HL-60 (cell line): ENCODE measurements at regions not wholly inside any gene's neighbourhood (a gene's known extent, or its start where the extent isn't known, plus 50 kb on each side); places are given as distances from the start of the nearest gene placed in this dataset.

Experiments
- DNase-seq, 2 experiments: peaks; one replicate each; pipeline ENCODE4 v3.0.0-alpha.2; 2010 to 2020; ENCODE audit warnings: low read depth in 1 of 2, low spot score in 1 of 2
- H3K27ac ChIP-seq: fragments of 250-450 bp; sonication (Bioruptor Pico); replicated peaks from 2 replicates; pipeline ENCODE4 v1.5.1; 2020; ENCODE audit warnings: mild to moderate bottlenecking, moderate library complexity
- H3K27me3 ChIP-seq: fragments of 250-450 bp; sonication (Bioruptor Pico); 2 replicates; pipeline ENCODE4 v1.5.1; 2021; ENCODE audit warnings: mild to moderate bottlenecking, moderate library complexity; ENCODE audit not compliant: insufficient read depth, poor library complexity, severe bottlenecking
- H3K4me3 ChIP-seq: replicated peaks from 2 replicates; pipeline ENCODE4 v1.5.1; 2011; ENCODE audit warnings: mild to moderate bottlenecking, control low read depth, low read length; ENCODE audit not compliant: insufficient read depth
- GABPA ChIP-seq: IDR thresholded peaks from 2 replicates; pipeline ENCODE4 v1.6.1; 2012; ENCODE audit warnings: low read depth
- POLR2AphosphoS5 ChIP-seq: IDR thresholded peaks from 2 replicates; pipeline ENCODE4 v1.6.1; 2012; ENCODE audit warnings: low read depth
- SPI1 ChIP-seq: IDR thresholded peaks from 2 replicates; pipeline ENCODE4 v1.6.1; 2012; ENCODE audit warnings: low read depth, mild to moderate bottlenecking, borderline replicate concordance
- TF ChIP-seq, protein P1 (sequence below): IDR thresholded peaks from 2 replicates; pipeline ENCODE4 v1.6.1; 2012; ENCODE audit warnings: low read depth; ENCODE audit not compliant: insufficient replicate concordance
- TF ChIP-seq, protein P2 (sequence below): IDR thresholded peaks from one replicate; pipeline ENCODE4 v1.5.1; 2011; ENCODE audit warnings: low read length, control low read depth, inconsistent platforms; ENCODE audit not compliant: insufficient read depth

DNA sequence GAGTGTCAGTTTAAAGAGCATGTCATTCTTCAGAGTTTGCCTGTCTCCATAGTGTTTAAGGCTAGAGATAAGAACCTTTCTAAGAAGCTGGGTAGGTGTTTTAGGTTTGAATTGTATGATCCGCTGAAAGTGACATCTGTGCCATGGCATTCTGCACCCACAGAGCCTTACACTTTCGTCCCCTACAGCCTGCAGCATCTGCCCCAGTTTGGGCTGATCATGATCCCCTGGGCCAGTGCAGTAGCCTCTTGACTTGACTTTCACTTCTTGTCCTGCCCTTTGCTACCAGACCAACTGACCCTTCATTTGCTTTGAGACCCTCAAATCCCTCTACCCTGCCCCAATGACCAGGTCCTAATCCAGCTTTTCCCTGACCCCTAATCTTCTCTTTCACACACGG lies 81.6 kb downstream of the SOX14 start:
- no peaks in the 10 kb centered on the region for H3K27me3 ChIP-seq
- H3K27ac ChIP-seq = no peak overlapping the region
- no peak for DNase-seq
- TF ChIP-seq GABPA (no peak), POLR2AphosphoS5 (no peak), SPI1 (no peak)
- TF ChIP-seq, protein P1, sequence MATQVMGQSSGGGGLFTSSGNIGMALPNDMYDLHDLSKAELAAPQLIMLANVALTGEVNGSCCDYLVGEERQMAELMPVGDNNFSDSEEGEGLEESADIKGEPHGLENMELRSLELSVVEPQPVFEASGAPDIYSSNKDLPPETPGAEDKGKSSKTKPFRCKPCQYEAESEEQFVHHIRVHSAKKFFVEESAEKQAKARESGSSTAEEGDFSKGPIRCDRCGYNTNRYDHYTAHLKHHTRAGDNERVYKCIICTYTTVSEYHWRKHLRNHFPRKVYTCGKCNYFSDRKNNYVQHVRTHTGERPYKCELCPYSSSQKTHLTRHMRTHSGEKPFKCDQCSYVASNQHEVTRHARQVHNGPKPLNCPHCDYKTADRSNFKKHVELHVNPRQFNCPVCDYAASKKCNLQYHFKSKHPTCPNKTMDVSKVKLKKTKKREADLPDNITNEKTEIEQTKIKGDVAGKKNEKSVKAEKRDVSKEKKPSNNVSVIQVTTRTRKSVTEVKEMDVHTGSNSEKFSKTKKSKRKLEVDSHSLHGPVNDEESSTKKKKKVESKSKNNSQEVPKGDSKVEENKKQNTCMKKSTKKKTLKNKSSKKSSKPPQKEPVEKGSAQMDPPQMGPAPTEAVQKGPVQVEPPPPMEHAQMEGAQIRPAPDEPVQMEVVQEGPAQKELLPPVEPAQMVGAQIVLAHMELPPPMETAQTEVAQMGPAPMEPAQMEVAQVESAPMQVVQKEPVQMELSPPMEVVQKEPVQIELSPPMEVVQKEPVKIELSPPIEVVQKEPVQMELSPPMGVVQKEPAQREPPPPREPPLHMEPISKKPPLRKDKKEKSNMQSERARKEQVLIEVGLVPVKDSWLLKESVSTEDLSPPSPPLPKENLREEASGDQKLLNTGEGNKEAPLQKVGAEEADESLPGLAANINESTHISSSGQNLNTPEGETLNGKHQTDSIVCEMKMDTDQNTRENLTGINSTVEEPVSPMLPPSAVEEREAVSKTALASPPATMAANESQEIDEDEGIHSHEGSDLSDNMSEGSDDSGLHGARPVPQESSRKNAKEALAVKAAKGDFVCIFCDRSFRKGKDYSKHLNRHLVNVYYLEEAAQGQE = no peak
- no peak overlapping the region for H3K4me3 ChIP-seq

DNA sequence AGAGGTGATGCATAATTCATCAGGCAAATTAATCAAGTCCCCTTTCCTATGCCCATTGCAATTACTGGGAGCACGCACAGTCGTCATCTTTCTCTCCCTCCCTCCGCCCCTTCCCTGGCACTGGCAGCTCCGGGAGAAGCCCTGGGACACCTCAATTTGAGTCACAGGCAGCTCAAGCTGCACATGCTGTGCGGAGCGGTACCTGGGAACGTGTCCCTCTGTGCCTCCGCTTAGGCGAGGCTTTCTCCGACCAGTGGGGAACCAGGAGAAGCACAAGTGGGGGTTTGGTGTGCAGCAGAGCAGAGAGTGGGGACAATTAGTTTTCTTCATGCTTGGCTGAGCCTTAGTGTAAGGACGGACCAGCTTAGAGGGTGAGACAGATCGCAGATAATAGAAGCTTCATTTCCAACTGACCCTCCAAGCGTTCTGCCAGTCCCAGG lies 88.3 kb downstream of the SOX14 start:
- Histone ChIP-seq H3K4me3 (no peak overlapping the region), H3K27me3 (no peaks in the 10 kb centered on the region), H3K27ac (no peak overlapping the region)
- TF ChIP-seq GABPA (no peak), SPI1 (no peak), POLR2AphosphoS5 (no peak)
- TF ChIP-seq, protein P1 = no peak
- TF ChIP-seq, protein P2, sequence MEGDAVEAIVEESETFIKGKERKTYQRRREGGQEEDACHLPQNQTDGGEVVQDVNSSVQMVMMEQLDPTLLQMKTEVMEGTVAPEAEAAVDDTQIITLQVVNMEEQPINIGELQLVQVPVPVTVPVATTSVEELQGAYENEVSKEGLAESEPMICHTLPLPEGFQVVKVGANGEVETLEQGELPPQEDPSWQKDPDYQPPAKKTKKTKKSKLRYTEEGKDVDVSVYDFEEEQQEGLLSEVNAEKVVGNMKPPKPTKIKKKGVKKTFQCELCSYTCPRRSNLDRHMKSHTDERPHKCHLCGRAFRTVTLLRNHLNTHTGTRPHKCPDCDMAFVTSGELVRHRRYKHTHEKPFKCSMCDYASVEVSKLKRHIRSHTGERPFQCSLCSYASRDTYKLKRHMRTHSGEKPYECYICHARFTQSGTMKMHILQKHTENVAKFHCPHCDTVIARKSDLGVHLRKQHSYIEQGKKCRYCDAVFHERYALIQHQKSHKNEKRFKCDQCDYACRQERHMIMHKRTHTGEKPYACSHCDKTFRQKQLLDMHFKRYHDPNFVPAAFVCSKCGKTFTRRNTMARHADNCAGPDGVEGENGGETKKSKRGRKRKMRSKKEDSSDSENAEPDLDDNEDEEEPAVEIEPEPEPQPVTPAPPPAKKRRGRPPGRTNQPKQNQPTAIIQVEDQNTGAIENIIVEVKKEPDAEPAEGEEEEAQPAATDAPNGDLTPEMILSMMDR = no peak
- no peak for DNase-seq

DNA sequence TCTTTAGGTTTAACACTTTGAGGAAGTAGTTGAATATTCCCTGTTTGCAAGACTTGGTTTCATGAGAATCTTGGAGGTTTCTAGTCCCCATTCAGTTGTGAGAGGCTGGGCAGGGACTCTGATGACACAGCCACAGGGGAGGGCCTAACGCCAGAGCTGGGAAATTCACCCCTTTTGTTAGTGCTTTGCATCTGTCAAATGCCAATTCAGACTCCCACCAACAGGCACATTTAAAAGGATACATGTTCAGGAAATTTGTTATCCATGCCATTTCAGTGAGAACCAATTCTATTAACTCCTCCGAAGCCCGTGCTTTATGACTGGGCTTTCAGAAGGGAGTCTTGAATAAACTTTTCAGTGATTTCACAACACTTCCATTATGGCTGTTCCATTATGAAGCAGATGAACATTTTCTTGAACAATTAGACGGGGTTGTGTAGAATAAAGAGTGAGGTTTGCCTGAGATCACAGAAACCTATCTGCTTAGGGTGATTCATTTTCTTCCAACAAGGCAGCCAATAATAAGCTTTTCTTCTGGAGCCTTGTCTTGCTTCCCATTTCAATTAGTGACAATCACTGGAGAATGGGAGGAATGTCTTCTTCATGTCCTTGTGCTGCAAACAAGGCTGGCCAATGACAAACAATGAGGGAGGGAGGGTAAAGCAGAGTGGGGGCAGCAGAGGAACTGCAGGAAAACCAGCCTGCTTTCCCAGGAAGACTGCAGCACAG lies 90.6 kb downstream of the SOX14 start:
- H3K4me3 ChIP-seq = no peak overlapping the region
- H3K27me3 ChIP-seq = no peaks in the 10 kb centered on the region
- DNase-seq = no peak
- no peak overlapping the region for H3K27ac ChIP-seq
- TF ChIP-seq GABPA (no peak), POLR2AphosphoS5 (no peak), SPI1 (no peak)
- TF ChIP-seq, protein P2 = no peak
- TF ChIP-seq, protein P1 = no peak
